ENCODE measurements at regions not wholly inside any gene's neighbourhood (a gene's known extent, or its start where the extent isn't known, plus 50 kb on each side); places are given as distances from the start of the nearest gene placed in this dataset.

GRCh38 chr10:71058308-71058707 lies 154.1 kb upstream of the UNC5B start:
- TF ChIP-seq CTCF (IDR thresholded peaks at IDR 0.05) (no peak), POLR2A (IDR thresholded peaks at IDR 0.05) (no peak)

Measured in testis (tissue), 2 donors.